Activated T-cell treated with anti-CD3 and anti-CD28 coated beads, Interleukin-2, amount 50 U/mL, for 48 hours (primary cell): ENCODE measurements at regions not wholly inside any gene's neighbourhood (a gene's known extent, or its start where the extent isn't known, plus 50 kb on each side); places are given as distances from the start of the nearest gene placed in this dataset.

ENCODE experiments used
- DNase-seq, 2 experiments: peaks; one replicate each; pipeline ENCODE4 v3.0.0-alpha.2; 2020

DNA sequence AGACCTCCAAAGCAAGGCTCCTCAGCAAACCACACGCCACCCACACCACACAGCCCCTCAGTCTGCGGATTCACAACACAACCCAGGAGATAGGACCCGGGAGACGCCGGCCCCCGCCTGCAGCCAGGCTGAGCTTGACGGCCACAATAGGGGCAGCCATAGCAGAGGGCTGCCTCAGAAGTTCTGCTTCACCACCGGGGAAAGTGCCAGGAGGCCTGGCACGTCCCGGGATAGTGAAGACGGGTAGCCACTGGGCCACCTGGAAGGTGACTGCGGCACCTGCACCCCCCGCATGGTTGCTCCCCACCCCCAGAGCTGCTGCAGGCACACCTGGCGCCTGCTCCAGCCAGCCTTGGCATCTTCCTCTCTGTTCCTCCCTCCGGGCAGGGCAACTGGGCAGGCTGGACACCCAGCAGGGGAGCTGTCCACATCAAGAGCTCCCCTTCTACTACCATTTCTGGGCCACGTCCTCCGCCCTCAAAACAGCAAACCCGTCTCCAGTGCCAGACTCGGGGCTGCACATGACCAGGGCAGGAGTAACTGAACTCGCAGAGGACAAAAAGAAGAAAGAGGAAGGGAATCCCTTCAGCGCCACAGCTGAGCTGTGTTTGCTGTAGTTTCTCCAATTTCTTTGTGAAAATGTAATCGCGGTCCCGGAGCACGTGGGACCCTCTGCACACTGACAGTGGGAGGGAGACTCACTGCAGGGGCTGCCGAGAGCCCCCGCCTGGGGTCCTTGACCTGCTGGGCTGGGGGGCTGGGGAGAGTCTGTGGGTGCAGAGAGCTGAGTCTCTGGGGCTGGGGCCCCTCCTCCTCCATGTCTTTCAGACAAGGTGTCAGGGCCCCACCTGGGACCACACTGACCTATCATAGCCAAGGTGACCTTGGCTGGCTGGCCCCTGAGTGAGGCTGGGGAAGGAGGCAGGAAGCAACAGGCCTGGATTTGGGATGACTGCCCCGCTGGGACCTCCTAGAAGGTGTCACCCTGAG lies 74.2 kb upstream of the C14orf180 start:
- DNase-seq, result no peak

- DNase-seq, result no peak
These were observed 72.9 kb upstream of the C14orf180 start for GRCh38 chr14:104506461-104507253.

DNA sequence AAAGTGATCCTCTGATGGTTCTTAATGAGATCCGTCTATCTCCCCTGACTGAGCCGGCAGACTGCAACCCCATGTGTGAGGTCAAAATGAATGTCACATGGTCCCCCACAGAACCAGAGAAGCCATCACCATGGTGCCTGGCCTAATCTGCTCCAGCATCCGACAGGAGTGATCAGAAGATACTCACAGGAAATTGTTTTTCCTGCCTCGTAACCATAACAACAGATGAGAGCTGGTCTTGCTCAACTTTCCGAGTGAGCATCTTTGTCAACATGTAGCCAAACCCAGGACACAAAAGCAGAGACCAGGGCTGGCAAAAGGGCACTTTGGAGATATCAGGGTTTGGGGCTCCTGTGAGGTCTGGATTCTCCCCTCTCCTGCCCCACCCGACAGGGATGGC lies 72.1 kb upstream of the C14orf180 start:
- no peak for DNase-seq

GRCh38 chr14:104509673-104510072 lies 69.9 kb upstream of the C14orf180 start:
- no peak for DNase-seq

DNA sequence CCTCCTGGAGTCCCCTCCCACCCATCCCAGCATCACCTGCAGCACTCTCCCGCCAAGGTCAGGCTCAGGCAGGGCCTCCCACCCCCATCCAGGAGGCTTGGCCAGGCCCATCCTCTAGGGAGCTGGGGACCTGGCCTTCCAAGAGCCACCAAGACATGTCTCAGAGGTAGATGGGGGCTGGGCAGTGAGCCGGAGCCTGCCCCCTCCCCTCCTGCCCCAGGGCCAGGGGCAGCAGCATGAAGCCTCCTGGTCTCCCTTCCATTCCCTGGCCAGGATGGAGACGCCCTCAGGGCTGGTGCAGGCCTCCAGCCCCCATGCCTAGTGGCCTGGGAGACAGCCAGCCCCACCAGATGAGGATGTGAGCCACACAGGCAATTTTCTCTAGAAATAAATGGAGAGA lies 69.3 kb upstream of the C14orf180 start:
- no peak for DNase-seq

- DNase-seq, result no peak
These were observed 68.6 kb upstream of the C14orf180 start for GRCh38 chr14:104510794-104511611.

GRCh38 chr14:104512061-104512460 lies 67.5 kb upstream of the C14orf180 start:
- DNase-seq, result no peak

- DNase-seq, result no peak
These were observed 66.6 kb upstream of the C14orf180 start for GRCh38 chr14:104512771-104513640.

DNA sequence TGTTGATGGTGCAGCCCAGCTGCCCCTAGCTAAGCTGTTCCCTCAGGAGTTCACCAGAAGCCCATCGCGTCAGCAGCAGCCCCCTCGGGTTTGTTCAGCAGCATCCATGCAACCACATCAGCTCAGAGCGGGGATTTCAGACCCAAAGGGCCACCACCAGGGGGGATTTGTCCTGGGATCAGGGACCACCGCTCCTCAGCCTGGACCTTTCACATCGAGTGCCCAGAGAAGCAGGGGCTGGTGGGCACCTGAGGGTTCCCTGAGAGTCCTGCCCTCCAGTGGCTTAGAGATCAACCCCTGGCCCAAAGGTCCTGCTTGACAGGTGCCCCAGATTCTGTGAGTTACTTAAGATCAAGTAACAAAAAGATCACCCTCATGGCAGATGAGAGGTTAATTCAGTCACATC lies 65.9 kb upstream of the C14orf180 start:
- DNase-seq, result no peak

- no peak for DNase-seq
These were observed 65.3 kb upstream of the C14orf180 start for GRCh38 chr14:104514156-104514848.

DNA sequence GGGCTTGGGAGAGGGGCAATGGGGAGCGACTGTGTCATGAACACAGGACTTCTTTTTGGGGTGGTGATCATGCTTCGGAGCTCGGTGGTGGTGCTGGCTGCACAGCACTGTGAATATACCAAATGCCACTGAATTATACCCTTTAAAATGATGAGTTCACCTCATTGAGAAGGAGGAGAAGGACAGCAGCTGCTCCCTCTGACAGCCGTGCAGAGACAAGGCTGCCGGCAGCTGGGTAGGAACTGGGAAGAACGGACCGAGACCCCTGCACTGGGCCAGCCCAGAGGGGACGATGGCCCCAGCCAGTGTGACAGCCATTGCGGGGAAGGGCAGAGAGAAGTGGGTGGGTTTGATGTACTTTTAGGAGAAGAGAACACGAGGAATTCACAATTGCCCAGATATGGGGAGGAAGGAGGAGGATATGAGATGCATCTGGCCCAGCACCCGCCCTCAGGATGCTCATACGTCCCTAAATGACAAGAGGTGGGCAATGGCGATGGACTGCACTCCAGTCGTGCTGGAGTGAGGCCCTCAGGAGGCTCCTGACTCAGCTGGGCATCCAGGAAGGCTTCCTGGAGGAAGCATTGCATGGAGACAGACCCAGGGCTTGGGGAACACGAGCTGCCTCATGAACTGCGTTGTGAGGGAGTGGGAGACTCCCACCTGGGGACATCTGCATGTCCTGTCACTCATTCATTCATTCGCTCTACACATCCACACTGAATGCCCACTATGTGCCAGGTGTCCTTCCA lies 64.3 kb upstream of the C14orf180 start:
- peak in 1 of 2 experiments; percentile 5 for DNase-seq

DNA sequence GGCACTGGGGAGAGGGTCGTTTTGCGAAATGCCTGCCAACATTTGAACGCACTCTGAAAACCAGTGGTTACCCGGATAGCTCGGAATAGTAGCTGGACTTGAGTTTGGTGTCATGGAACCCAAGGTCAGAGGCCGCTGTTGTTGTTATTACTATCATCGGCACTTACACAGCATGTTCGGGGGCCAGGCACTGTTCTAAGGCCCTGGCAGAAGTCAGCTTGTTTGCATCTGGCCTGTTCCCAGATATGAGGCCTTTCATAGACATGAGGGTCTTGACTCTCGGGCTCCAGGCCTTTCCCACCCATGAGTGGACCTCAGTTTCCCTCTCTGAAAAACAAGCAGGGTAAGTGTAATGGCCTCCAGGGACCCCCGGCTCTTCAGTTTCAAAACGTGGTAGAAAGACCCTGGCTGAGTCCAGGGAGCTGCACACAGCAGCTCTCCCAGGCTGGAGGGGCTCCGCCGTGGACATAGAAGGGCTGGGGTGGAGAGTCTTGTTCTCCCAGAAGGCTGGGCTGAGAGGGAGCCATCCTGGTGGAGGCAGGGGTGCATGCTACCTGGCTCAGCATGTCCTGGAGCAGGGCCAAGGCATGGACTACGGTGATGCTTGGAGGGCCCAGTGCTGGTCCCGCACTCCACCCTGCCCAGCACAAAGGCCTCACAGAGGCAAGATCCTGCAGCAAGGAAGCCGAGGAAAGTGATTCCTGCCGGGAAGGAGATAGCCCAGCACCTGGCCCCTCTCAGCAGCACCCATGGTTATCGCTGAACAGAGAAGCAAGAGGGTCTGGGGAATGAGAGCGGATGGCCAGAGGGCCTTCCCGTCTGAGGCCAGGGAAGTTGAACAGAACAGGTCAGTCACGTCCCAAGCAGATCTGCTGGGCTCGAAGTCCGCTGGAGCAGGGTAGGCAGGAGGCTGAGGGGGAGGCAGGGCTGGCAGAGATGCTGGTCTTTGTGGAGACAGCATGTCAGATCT lies 63.5 kb upstream of the C14orf180 start:
- peak in 1 of 2 experiments; percentile 6 for DNase-seq

DNA sequence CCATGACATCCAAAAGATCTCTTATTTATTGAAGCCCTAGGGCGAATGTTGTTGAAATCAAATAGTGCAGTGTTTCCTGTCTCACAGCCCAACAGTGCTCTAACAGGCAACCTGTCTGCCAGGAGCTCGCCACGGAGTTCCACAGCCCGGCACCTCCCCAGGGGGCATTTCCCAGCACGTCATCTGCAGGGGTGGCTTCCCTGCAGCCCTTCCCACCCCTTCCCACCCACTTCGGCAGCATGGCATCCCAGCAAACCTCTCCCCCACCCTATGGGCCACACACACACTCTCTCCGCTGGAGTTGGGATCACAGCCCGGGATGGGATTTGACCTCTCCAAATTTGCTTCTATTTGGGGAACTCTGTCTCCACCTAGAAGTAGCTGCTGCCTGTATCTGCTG lies 62.7 kb upstream of the C14orf180 start:
- DNase-seq, result no peak

- no peak for DNase-seq
These were observed 62.1 kb upstream of the C14orf180 start for GRCh38 chr14:104517426-104517825.

DNA sequence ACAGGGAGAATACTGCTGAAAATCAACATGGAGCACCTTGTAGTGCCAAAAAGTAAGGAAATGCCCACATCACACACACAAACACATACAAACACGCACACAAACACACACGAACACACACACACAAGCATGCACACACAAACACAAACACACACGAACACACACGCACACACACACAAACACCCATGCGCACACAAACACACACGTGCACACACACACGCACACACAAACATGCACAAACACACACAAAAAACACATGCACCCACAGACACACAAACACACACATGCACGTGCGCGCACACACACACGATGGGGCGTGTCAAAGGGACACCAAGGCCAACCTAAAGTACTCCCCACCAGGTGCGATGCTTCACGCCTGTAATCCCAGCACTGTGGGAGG lies 61.7 kb upstream of the C14orf180 start:
- DNase-seq, result no peak

DNA sequence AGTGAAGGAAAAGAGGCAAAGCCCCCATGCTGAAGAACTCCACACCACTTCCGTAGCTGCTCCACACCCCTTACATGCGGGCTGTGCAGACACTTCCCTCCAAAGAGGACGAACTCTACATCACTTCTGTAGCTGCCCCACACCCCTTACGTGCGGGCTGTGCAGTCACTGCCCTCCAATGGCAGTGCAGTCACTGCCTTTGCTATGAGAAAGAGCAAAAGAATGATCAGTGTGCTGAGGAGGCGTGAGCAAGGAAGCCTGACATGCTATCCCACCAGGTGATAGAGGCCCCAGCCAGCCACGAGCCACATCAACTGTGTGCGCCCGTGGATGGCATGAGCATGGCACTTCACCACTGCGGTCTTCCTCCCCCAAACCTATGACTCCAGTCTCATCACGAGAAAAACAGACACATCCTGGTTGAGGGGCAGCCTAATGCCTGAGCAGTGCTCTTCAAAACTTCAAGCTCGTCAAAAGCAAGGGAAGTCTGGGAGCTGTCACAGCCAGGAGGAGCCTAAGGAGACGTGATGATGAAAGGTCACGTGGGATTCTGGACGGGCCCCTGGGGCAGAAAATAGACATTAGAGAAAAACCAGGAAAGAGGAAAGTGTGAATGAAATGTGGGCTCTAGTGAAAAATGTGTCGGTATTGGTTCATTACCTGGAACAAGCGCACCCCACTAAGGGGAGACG lies 60.8 kb upstream of the C14orf180 start:
- DNase-seq, result no peak

DNA sequence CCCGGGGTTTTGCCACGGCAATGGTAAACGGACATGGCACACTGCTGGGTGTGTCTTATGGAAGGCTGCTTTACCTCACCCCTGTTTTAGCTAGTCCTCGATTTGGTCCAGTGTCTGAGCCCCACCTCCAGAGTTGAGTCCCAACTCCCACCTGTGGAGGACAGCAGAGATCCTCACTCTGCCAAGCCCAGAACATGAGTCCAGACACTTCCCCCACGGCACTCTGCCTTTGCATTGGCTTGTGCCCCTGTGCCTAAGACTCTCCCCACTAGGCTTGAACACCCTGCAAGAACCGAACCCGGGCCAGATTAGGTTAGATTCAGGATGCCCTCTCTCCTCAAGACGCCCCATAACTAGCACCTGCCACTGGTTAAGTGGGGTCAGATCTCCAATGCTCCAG lies 59.8 kb upstream of the C14orf180 start:
- DNase-seq, result no peak

DNA sequence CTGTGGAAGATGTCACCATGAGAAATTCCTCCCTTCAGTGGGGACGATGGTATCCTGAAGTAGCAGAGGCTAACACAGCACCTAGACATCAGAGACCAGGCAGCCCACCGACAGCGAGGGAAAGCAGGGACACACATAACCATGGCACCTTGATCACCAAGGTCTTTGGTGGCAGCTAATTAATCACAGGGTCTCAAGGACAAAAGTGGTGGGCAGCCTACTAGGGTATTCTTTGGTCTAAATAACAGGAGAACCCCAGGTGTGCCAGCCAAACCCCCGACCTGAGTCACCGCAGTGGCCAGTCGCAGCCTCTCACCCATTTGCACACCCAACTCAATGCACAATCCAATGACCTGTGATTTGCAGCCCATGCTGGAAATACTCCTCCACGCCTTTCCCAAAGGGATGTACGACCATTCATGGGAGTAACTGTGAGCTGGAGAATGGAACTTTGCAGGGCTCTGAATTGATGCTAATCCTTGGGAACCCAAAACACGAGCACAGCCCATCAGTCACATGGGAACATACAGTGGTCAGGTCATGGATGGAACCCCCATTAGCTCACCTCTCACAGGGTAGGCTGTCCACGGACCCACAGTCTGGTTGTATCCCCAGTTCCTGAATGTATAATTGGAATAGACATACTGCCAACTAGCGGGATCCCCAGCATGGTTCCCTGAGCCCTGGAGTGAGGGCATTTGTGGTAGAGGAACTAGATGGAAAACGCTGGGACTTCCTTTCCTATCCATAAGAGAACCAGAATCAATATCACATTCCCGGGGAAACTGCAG lies 58.7 kb upstream of the C14orf180 start:
- no peak for DNase-seq
